ENCODE measurements at regions not wholly inside any gene's neighbourhood (a gene's known extent, or its start where the extent isn't known, plus 50 kb on each side); places are given as distances from the start of the nearest gene placed in this dataset.
"Not testable (repeated sequence)": the region's sequence is repeated elsewhere in the genome, so short reads cannot be mapped to it uniquely, and the experiment has no call there.

DNA sequence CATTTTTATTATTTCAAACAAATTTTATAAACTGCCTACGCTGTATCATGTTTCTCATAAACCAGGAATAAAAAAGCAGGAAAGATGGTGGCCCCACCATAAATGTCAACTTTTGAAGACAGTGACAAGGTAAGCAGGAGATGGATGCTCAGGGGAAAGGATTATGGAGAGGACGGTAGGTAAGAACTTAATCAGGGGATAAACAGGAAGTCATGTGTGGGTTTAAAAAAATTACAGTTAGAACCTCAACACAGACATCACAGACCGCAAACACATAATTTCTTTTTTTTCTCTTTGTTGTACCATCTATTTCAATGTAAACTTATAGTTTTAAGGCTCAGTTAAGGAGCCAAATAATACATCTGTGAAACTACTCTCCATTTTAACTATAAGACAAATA is 575.2 kb upstream of the SLC8A1 start:
- no peaks in the 10 kb centered on the region for H3K27me3 ChIP-seq
- intact Hi-C loops (cut with DNase I; ENCODE audit: low total_unique reads), result no loop called here

DNA sequence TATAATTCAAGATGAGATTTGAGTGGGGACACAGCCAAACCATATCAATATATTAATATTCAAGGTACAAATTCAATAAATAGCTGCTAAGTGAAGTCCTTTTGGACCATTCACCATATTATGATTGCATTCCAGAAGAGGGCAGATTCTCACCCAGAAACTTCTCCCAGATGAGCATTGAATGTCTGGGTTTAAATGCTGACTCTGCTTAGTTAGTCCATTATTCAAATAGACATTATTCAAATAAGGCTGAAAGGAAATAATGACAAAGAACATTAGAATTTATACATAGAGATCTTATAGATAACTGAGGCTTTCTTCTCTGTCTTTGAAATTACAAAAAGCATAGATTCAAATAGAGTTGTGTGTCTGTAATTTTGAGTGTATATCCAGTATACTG is 579.4 kb upstream of the SLC8A1 start:
- Histone ChIP-seq H3K36me3 (no peaks in the 10 kb centered on the region), H3K27ac (no peak overlapping the region), H3K4me1 (no peaks in the 10 kb centered on the region), H3K9me3 (no peaks in the 10 kb centered on the region), H3K27me3 (no peaks in the 10 kb centered on the region), H3K4me3 (no peak overlapping the region)
- DNase-seq, result no peak
- intact Hi-C loops (cut with DNase I; ENCODE audit: low total_unique reads), result no loop called here
- TF ChIP-seq EP300 (IDR thresholded peaks at IDR 0.05), result no peak
- TF ChIP-seq POLR2A (IDR thresholded peaks at IDR 0.05), result no peak
- no peak for TF ChIP-seq CTCF (IDR thresholded peaks at IDR 0.05)
- TF ChIP-seq POLR2AphosphoS5 (IDR thresholded peaks at IDR 0.05), result no peak

More for the DNA sequence above, 575.2 kb upstream of the SLC8A1 start:
- 76 to 88% (median 81%) methylated on average over 3 of the region's 3 CpGs for WGBS, 5 donors
- no peak overlapping the region for H3K4me3 ChIP-seq
- H3K36me3 ChIP-seq, result no peaks in the 10 kb centered on the region
- no peak for TF ChIP-seq EP300 (IDR thresholded peaks at IDR 0.05)
- no peak for TF ChIP-seq POLR2AphosphoS5 (IDR thresholded peaks at IDR 0.05)
- no peak for TF ChIP-seq POLR2A (IDR thresholded peaks at IDR 0.05)
- no peak for TF ChIP-seq CTCF (IDR thresholded peaks at IDR 0.05)
- DNase-seq, result no peak
- no peak overlapping the region for H3K27ac ChIP-seq
- H3K9me3 ChIP-seq, result no peaks in the 10 kb centered on the region
- no peaks in the 10 kb centered on the region for H3K4me1 ChIP-seq

DNA sequence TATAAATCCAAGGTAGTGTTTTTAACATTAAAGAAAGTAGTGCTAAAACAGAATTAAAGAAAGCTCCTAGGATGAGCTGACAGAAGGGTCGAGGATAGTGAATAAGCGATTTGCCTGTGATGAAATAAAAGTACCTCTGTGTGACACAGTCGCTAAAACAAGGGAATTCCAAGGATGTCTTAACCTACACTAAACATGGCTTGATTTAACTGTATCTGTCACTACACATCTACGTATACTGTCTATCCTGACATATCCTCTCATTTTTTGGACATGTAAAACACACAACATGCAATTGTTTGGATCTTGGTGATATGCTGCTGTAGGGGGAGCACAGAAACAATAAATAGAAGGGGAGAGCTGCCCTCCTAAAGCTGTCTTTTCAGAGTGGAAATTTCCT is 580.8 kb upstream of the SLC8A1 start:
- no peak for DNase-seq
- Histone ChIP-seq H3K36me3 (no peaks in the 10 kb centered on the region), H3K4me3 (no peak overlapping the region), H3K9me3 (no peaks in the 10 kb centered on the region), H3K27ac (no peak overlapping the region), H3K27me3 (no peaks in the 10 kb centered on the region), H3K4me1 (no peaks in the 10 kb centered on the region)
- intact Hi-C loops (cut with DNase I; ENCODE audit: low total_unique reads), result no loop called here
- TF ChIP-seq POLR2AphosphoS5 (IDR thresholded peaks at IDR 0.05) (no peak), POLR2A (IDR thresholded peaks at IDR 0.05) (no peak), EP300 (IDR thresholded peaks at IDR 0.05) (no peak), CTCF (IDR thresholded peaks at IDR 0.05) (no peak)
- 89 to 94% (median 91%) methylated on average over 4 of the region's 4 CpGs for WGBS, 5 donors

DNA sequence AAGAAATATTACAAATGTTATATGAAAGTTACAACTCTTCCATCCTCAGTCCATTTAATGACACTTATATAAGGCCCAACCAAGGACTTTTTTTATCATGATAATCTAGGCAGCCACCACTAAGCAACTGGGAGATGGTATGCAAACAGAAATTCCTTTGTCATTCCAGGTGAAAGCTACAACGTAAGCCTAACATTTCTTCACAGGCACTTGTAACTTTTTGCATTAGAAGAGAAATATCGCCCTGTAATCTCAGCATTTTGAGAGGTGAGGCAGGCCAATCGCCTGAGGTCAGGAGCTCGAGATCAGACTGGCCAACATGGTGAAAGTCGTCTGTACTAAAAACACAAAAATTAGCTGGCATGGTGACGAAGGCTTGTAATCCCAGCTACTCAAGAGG is 581.2 kb upstream of the SLC8A1 start:
- H3K4me3 ChIP-seq, result no peak overlapping the region
- no peaks in the 10 kb centered on the region for H3K4me1 ChIP-seq
- intact Hi-C loops (cut with DNase I; ENCODE audit: low total_unique reads), result no loop called here
- DNase-seq, result no peak
- 88 to 97% (median 92%) methylated on average over 6 of the region's 6 CpGs for WGBS, 5 donors
- no peak overlapping the region for H3K27ac ChIP-seq
- TF ChIP-seq POLR2A (IDR thresholded peaks at IDR 0.05) (no peak), POLR2AphosphoS5 (IDR thresholded peaks at IDR 0.05) (no peak), EP300 (IDR thresholded peaks at IDR 0.05) (no peak), CTCF (IDR thresholded peaks at IDR 0.05) (no peak)
- H3K36me3 ChIP-seq, result no peaks in the 10 kb centered on the region
- no peaks in the 10 kb centered on the region for H3K27me3 ChIP-seq
- H3K9me3 ChIP-seq, result no peaks in the 10 kb centered on the region

DNA sequence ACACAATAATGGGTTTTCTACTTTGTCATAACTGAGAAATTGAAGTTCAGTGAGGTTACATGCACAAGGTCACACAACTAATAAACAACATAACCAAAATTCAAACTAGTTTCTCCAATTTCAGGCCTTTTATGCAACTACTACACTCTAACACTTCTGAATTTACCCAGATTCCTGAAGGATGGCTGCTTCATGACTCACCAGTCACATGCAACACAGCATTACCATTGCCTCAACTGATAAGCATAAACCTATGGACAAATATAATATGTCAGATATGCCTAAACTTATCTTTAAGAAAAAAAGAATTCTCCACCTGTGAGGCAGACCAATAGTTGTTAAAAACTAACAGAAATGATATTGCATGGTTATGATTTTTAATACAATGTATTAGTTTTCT is 586.5 kb upstream of the SLC8A1 start:
- H3K9me3 ChIP-seq, result no peaks in the 10 kb centered on the region
- intact Hi-C loops (cut with DNase I; ENCODE audit: low total_unique reads), result no loop called here
- H3K4me1 ChIP-seq, result no peaks in the 10 kb centered on the region
- no peak overlapping the region for H3K27ac ChIP-seq
- no peaks in the 10 kb centered on the region for H3K36me3 ChIP-seq
- no peak for TF ChIP-seq POLR2A (IDR thresholded peaks at IDR 0.05)
- no peak for TF ChIP-seq POLR2AphosphoS5 (IDR thresholded peaks at IDR 0.05)
- no peak for TF ChIP-seq CTCF (IDR thresholded peaks at IDR 0.05)
- TF ChIP-seq EP300 (IDR thresholded peaks at IDR 0.05), result no peak
- no peaks in the 10 kb centered on the region for H3K27me3 ChIP-seq
- DNase-seq, result no peak
- H3K4me3 ChIP-seq, result no peak overlapping the region

GRCh38 chr2:41039750-41040149 is 587.9 kb upstream of the SLC8A1 start:
- intact Hi-C loops (cut with DNase I; ENCODE audit: low total_unique reads); H3K4me1 ChIP-seq; H3K36me3 ChIP-seq; H3K4me3 ChIP-seq; H3K27ac ChIP-seq; H3K9me3 ChIP-seq; DNase-seq; H3K27me3 ChIP-seq: not testable (repeated sequence)
- WGBS, 5 donors, result 82 to 92% (median 89%) methylated on average over 10 of the region's 10 CpGs

All from stomach (tissue), 8 donors.